KOPT-K1 (cell line): ENCODE measurements at regions not wholly inside any gene's neighbourhood (a gene's known extent, or its start where the extent isn't known, plus 50 kb on each side); places are given as distances from the start of the nearest gene placed in this dataset.
"Not testable (repeated sequence)": the region's sequence is repeated elsewhere in the genome, so short reads cannot be mapped to it uniquely, and the experiment has no call there.

Experiments
- H3K27ac ChIP-seq: fragments of 200-600 bp; sonication (generic); 2 replicates; pipeline ENCODE4 v1.5.1; 2016; ENCODE audit warnings: antibody characterized with exemption, mild to moderate bottlenecking, low read depth, low read length; ENCODE audit not compliant: poor library complexity, severe bottlenecking
- H3K36me3 ChIP-seq: fragments of 200-600 bp; sonication (generic); 2 replicates; pipeline ENCODE4 v1.5.1; 2017; ENCODE audit warnings: antibody characterized with exemption, mild to moderate bottlenecking, low read length, moderate library complexity; ENCODE audit not compliant: insufficient read depth
- H3K9me3 ChIP-seq: fragments of 200-600 bp; sonication (generic); 2 replicates; pipeline ENCODE4 v1.5.1; 2017; ENCODE audit warnings: antibody characterized with exemption, low read length, mild to moderate bottlenecking; ENCODE audit not compliant: insufficient read depth, poor library complexity, severe bottlenecking

DNA sequence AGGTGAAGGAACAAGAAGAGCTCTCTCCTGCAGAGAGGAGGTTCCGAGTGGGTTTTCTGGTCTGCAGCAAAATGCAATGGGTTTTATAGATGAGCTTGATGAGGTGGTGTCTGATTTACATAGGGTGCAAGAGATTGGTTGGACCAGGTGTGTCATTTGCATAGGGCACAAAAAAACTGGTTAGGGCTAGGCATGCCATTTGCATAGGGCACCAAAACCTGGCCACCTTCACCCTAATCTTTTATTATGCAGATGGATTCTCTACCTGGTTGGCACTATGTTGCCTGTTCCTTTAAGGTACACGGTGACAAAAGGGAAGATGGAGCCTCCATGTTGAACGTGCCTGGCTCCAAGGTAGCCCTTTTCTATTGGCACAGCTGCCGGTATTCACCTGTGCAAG, 94.5 kb upstream of the PRKX start:
- H3K27ac ChIP-seq, result no peak overlapping the region
- no peaks in the 10 kb centered on the region for H3K36me3 ChIP-seq
- H3K9me3 ChIP-seq, result no peaks in the 10 kb centered on the region

DNA sequence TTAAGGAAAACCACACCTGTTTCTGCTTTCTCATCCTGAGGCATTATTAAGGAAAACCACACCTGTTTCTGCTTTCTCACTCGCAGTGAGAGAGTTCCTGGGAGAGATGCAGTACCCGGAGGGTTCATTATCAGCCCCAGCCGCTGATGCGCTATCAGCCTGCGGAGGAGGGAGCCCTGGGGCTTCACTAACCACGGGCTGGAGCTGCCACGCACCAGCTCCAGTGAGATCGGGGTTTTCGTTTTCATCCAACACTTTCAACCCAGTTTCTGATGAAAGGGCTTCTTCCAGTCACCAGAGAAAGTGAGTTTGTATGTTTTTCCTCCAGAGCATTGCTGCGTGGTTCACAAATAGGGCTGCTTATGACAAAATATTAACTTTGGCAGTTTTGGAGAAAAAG, 93.2 kb upstream of the PRKX start:
- no peaks in the 10 kb centered on the region for H3K36me3 ChIP-seq
- no peaks in the 10 kb centered on the region for H3K9me3 ChIP-seq
- no peak overlapping the region for H3K27ac ChIP-seq

DNA sequence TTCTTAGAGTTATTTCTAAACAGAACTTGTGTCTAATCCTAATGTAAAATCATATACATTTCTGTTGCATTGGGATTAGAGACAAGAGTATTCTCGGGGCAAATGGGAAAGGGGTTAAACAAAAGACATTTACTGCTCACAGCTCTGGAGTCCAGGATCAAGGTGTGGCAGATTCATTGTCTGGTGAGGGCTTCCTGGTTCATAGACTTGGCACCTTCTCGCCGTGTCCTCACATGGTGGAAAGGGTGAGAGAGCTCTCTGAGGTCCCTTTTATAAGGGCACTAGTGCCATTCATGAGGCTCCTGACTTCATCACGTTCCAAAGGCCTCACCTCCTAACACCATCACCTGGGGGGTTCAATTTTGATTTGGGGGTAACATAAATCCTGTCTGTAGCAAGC, 90.3 kb upstream of the PRKX start:
- Histone ChIP-seq H3K9me3 (no peaks in the 10 kb centered on the region), H3K27ac (no peak overlapping the region), H3K36me3 (no peaks in the 10 kb centered on the region)

DNA sequence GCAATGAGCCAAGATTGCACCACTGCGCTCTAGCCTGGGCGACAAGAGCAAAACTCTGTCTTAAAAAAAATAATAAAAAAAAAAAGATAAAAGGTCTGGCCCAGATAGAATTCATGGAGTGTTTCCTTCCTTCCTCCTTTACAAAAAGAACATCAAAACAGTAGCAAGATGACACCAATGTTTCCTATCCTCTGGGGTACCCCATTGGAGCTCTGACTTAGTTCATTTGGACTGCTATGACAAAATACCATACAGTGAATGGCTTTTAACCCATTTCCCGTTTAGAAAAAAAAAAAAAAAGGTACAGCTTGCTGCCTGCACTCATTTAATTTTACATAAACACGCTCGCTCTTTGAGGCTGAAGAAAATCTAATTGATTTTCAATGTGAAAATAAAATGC, 89.9 kb upstream of the PRKX start:
- Histone ChIP-seq H3K27ac (no peak overlapping the region), H3K36me3 (no peaks in the 10 kb centered on the region), H3K9me3 (no peaks in the 10 kb centered on the region)

DNA sequence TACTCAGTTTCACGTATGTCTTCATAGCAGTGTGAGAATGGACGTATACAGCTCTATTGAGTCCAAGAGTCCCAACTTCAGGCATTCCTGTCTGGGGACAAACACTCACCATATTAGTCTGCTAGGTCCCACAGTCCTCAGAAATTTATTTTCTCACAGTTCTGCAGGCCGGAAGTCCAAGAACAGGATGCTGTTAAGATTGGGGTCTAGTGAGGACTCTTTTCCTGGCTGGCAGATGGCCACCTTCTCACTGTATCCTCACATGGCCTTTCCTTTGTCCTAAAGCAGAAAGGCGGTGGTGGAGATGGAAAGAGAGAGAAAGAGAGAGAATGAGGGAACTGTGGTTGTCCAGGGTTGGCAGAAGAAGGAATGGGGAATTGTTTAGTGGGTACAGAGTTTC, 82.0 kb upstream of the PRKX start:
- not testable (repeated sequence) for H3K27ac ChIP-seq, H3K9me3 ChIP-seq, H3K36me3 ChIP-seq

DNA sequence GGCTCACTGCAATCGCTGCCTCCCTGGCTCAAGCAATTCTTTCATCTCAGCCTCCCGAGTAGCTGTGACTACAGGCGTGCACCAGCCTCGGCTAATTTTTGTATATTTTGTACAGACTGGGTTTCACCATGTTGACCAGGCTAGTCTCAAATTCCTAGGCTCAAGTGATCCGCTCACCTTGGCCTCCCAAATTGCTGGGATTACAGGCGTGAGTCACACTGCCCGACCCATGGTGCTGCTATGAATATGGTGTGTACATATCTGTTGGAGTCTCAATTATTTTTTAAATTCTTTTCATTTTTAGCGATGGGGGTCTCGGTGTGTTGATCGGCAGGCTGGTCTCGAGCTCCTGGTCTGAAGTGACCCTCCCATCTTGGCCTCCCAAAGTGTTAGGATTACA, 78.0 kb upstream of the PRKX start:
- no peaks in the 10 kb centered on the region for H3K9me3 ChIP-seq
- no peak overlapping the region for H3K27ac ChIP-seq
- H3K36me3 ChIP-seq, result no peaks in the 10 kb centered on the region

DNA sequence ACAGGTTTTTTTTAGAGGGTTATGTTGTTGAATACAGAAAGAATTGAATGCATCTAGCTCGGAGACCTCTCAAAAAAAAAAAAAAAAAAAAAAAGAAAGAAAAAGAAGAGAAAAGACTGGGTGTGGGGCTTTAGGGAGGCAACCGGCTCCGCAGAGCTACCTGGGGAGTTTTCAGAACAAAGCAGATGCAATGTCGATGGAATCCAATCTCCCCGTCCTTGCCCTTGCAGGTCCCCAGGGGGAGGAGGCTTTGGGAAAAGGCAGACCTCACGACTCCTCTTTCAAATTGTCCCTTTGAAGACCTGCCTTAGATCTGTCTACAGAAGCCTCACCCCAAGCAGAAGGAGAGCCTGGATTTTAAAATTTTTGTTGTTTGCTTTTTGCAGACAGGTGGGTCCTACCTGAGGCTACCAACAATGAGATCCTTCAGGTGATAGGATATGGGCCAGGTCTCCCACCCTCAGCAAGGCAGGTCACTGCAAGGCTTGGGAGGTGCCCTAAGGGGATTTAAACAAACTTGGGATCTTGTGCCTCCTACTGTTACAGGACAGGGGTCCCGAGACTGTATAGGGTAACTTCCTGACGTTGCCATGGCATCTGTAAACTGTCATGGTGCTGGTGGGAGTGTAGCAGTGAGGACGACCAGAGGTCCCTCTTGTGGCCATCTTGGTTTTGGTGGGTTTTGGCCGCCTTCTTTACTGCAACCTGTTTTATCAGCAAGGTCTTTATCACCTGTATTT, 75.2 kb upstream of the PRKX start:
- no peak overlapping the region for H3K27ac ChIP-seq
- no peaks in the 10 kb centered on the region for H3K9me3 ChIP-seq
- H3K36me3 ChIP-seq, result no peaks in the 10 kb centered on the region

DNA sequence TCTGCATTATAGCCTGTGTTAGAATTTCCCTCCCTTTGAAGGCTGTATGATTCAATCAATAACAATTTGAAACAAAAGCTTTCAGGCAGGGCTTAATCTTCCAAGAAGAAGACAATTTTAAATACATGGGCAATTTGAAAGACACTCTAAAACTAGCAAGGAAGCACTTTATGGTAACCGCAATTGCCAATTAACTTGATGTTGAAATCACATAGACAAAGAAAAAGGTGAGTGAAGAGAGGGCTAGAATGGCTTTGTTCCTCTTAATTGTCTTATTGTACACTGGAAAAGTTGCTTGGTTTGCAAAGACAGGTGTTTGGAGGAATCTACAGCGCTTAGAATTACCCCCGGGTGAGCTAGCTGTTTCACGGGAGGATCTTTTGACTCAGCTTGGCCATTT, 74.4 kb upstream of the PRKX start:
- Histone ChIP-seq H3K36me3 (no peaks in the 10 kb centered on the region), H3K27ac (no peak overlapping the region), H3K9me3 (no peaks in the 10 kb centered on the region)

DNA sequence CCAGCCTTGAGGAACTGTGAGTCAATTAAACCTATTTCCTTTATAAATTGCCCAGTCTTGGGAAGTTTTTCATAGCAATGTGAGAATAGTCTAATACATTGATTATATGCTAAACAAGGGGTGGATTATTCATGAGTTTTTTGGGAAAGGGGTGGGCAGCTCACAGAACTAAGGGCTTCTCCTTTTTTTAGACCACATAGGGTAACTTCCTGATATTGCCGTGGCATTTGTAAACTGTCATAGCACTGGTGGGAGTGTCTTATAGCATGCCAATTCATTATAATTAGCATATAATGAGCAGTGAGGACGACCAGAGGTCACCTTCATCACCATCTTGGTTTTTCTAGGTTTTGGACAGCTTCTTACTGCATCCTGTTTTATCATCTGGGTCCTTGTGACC, 72.4 kb upstream of the PRKX start:
- not testable (repeated sequence) for H3K36me3 ChIP-seq, H3K27ac ChIP-seq, H3K9me3 ChIP-seq

DNA sequence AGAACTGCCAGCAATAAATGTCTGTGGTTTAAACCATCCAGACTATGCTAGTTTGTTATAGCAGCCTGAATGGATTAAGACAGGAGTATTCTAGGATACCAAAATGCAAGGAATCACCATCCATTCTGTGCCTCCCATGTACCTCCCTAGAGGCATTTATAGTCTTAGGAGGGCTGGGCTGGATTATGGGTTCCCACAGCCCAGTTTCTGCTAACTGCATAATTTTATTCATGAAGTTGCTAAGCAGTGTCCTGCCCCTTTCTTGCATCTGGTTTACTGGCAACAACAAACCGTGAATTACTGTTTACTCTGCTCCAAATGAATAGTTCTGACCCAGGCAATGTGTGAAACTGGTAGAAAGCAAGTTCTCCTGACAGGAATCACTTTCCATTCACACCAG, 67.1 kb upstream of the PRKX start:
- H3K27ac ChIP-seq, result no peak overlapping the region
- H3K36me3 ChIP-seq, result no peaks in the 10 kb centered on the region
- no peaks in the 10 kb centered on the region for H3K9me3 ChIP-seq

DNA sequence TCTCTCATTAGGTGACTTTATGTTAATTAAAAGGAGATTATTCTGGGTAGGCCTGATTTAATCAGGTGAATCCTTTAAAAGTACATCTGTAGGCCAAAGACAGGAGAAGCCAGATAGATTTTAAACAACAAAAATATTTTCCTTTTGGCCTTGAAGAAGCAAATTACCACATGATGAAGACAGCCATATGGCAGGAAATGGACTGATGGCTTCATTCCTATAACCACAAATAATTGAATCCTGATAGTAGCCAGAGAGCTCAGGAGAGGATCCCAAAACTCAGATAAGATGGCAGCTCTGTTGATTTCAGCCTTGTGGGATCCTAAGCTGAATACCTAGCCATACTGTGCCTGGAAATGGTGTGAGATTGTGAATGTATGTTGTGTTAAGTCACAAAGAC, 66.1 kb upstream of the PRKX start:
- H3K27ac ChIP-seq, result no peak overlapping the region
- H3K36me3 ChIP-seq, result no peaks in the 10 kb centered on the region
- no peaks in the 10 kb centered on the region for H3K9me3 ChIP-seq

DNA sequence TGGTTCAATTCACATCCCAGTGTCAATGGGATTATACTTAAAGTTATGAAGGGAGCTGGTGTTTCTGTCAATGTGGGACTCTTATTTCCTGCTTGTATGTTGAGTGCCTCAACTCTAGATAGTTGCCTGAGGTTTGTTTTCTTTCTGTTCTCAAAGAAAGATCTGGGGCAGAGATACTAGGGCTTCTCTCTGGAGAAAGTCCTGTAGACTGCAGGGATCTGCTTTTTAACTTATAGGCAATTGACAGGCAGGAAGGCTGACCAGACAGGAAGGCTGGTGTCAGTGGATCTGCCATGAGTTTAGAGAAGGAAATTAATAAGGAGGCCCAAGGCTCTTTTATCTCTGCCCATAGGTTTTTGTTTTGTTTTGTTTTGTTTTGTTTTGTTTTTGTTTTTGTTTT, 64.0 kb upstream of the PRKX start:
- H3K36me3 ChIP-seq, result no peaks in the 10 kb centered on the region
- no peaks in the 10 kb centered on the region for H3K9me3 ChIP-seq
- no peak overlapping the region for H3K27ac ChIP-seq

DNA sequence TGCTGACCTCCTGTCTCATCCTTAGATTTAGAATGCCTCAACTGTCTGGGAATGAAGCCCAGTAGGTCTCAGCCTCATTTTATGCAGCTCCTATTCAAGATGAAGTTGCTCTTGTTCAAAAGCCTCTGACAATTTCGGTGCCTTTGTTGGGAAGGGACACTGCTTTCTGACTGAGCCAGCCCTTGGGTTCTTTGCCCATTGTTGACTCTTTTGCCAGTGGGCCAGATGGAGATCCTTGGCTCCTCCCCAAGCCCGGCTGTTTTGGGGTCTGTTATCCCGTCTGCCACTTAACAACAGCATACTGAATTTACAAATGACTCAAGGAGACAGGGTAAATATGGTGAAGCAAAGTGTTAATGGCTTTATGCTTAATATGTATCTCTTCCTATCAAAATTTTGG, 58.3 kb upstream of the PRKX start:
- no peaks in the 10 kb centered on the region for H3K9me3 ChIP-seq
- no peaks in the 10 kb centered on the region for H3K36me3 ChIP-seq
- no peak overlapping the region for H3K27ac ChIP-seq

DNA sequence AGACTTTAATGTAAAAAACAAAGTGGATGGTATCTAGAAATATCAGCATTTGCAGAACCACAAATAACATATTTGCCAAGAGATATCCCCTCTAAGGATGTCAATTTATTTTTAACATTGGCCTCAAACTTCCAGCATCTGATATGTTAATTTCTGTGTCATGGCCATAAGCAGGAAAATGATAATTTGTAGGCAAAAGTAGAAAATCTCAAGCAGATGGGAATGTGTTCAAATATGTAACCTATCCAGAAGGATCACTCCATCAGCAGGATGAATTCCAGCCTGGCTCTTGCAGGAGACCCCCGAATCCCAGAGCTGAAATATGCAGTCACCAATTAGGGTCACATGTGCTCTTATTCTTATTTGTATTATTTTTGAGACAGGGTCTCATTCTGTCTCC, 55.4 kb upstream of the PRKX start:
- H3K27ac ChIP-seq, result no peak overlapping the region

More for the DNA sequence above, 55.4 kb upstream of the PRKX start:
- H3K36me3 ChIP-seq, result no peaks in the 10 kb centered on the region
- H3K9me3 ChIP-seq, result no peaks in the 10 kb centered on the region
